ENCODE measurements at regions not wholly inside any gene's neighbourhood (a gene's known extent, or its start where the extent isn't known, plus 50 kb on each side); places are given as distances from the start of the nearest gene placed in this dataset.
"Not testable (repeated sequence)": the region's sequence is repeated elsewhere in the genome, so short reads cannot be mapped to it uniquely, and the experiment has no call there.

DNA sequence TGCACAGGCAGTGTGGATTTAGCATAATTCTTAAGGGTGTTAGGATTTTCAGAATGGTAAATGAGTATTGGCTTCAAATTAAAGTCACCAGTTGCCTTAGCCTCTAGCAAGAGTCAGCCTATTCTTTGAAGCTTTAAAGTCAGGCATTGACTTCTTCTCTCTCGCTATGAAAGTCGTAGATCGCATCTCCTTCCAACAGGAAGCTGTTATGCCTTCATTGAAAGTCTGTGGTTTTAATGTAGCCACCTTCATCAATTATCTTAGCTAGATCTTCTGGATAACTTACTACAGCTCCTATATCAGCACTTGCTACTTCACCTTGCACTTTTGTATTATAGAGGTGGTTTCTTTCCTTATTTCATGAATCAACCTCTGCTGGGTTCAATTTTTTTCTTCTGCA, 320.2 kb downstream of the PTPRC start:
- no peaks in the 10 kb centered on the region for H3K36me3 ChIP-seq (ENCODE audit: control insufficient read depth, insufficient read depth, low read length)

DNA sequence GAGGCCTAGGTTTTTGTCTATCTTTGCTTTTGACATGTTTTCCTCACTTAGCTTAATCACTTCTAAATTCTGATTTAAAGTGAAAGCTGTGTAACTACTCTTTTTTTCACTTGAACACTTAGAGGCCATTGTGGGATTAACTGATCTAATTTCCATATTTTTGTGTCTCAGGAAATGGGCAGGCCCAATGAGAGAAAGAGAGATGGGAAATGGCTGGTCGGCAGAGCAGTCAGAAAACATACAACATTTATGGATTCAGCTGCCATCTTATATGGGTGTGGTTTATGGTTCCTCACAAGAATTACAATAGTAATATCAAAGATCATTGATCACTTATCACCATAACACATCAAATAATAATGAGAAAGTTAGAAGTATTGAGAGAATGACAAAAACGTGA, 320.8 kb downstream of the PTPRC start:
- H3K4me3 ChIP-seq (ENCODE audit: insufficient read depth, low read depth, low read length): no peak overlapping the region
- H3K27me3 ChIP-seq (ENCODE audit: control insufficient read depth, insufficient read depth, low read length, poor library complexity, severe bottlenecking): no peaks in the 10 kb centered on the region
- WGBS, 2 experiments: 88 to 99% methylated on average over 1 to 2 of the region's 2 CpGs
- H3K36me3 ChIP-seq (ENCODE audit: control insufficient read depth, insufficient read depth, low read length): no peaks in the 10 kb centered on the region
- no peaks in the 10 kb centered on the region for H3K9me3 ChIP-seq (ENCODE audit: control insufficient read depth, low read length)
- no peak overlapping the region for H3K27ac ChIP-seq (ENCODE audit: insufficient read depth, low read depth, low read length, poor library complexity, severe bottlenecking)
- no peaks in the 10 kb centered on the region for H3K4me1 ChIP-seq (ENCODE audit: control insufficient read depth, insufficient read depth, low read length)

More for the DNA sequence above, 320.2 kb downstream of the PTPRC start:
- Histone ChIP-seq H3K27me3 (ENCODE audit: control insufficient read depth, insufficient read depth, low read length, poor library complexity, severe bottlenecking) (no peaks in the 10 kb centered on the region), H3K4me1 (ENCODE audit: control insufficient read depth, insufficient read depth, low read length) (no peaks in the 10 kb centered on the region), H3K4me3 (ENCODE audit: insufficient read depth, low read depth, low read length) (no peak overlapping the region), H3K9me3 (ENCODE audit: control insufficient read depth, low read length) (no peaks in the 10 kb centered on the region), H3K27ac (ENCODE audit: insufficient read depth, low read depth, low read length, poor library complexity, severe bottlenecking) (no peak overlapping the region)
- WGBS, 2 experiments: 89 to 98% methylated on average over 3 of the region's 3 CpGs

DNA sequence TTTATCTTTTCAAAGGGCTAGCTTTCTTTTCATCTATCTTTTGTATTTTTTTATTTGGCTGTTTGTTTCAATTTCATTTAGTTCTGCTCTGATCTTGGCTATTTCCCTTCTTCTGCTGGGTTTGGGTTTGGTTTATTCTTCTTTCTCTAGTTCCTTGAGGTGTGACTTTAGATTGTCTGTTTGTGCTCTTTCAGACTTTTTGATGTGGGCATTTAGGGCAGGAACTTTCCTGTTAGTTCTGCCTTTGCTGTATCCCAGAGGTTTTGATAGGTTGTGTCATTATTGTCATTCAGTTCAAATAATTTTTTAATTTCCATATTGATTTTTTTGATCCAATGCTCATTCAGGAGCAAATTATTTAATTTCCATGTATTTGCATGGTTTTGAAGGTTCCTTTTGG, 325.0 kb downstream of the PTPRC start:
- H3K27me3 ChIP-seq (ENCODE audit: control insufficient read depth, insufficient read depth, low read length, poor library complexity, severe bottlenecking); H3K27ac ChIP-seq (ENCODE audit: insufficient read depth, low read depth, low read length, poor library complexity, severe bottlenecking); H3K4me3 ChIP-seq (ENCODE audit: insufficient read depth, low read depth, low read length); H3K36me3 ChIP-seq (ENCODE audit: control insufficient read depth, insufficient read depth, low read length); H3K9me3 ChIP-seq (ENCODE audit: control insufficient read depth, low read length); H3K4me1 ChIP-seq (ENCODE audit: control insufficient read depth, insufficient read depth, low read length): not testable (repeated sequence)

DNA sequence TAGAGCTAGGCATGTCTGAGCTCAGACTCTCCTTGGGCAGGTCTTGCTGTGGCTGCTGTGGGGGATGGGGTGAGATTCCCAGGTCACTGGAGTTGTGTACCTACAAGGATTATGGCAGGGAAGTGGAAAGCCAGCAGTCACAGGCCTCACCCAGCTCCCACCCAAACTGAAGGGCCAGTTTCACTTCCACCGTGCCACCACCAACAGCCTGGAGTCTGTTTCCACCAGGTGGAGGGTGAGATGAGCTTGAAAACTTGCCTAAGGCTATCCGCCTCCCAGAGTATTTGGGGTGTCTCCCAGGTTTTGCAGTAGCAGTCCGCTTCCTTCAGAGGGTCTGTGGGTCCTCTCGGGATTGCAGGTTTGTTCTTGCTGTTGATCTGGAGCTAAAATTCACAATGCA, 327.7 kb downstream of the PTPRC start:
- Histone ChIP-seq H3K4me1 (ENCODE audit: control insufficient read depth, insufficient read depth, low read length) (no peaks in the 10 kb centered on the region), H3K36me3 (ENCODE audit: control insufficient read depth, insufficient read depth, low read length) (no peaks in the 10 kb centered on the region), H3K27me3 (ENCODE audit: control insufficient read depth, insufficient read depth, low read length, poor library complexity, severe bottlenecking) (no peaks in the 10 kb centered on the region), H3K27ac (ENCODE audit: insufficient read depth, low read depth, low read length, poor library complexity, severe bottlenecking) (no peak overlapping the region), H3K9me3 (ENCODE audit: control insufficient read depth, low read length) (no peaks in the 10 kb centered on the region), H3K4me3 (ENCODE audit: insufficient read depth, low read depth, low read length) (no peak overlapping the region)
- 93 to 94% methylated on average over 4 of the region's 4 CpGs for WGBS, 2 experiments

DNA sequence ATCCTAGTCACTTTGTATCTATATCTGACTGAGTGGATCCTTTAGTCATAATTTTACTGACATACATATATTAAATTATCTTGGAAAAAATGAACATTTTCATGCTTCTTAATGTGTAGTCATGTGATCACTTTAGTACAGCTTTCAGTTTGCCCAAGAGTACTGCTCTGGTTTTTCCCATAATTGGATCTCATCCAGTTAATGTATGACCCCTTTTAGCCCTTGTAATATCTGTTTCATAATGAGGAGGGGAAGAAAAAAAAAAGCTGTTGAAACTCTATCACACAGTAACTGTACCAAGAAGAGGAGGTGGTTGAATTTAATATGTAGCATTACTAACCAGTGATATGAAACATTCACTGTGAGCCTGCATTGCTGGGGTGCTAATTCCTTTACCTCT, 328.7 kb downstream of the PTPRC start:
- H3K36me3 ChIP-seq (ENCODE audit: control insufficient read depth, insufficient read depth, low read length): no peaks in the 10 kb centered on the region
- H3K27me3 ChIP-seq (ENCODE audit: control insufficient read depth, insufficient read depth, low read length, poor library complexity, severe bottlenecking): no peaks in the 10 kb centered on the region
- H3K4me1 ChIP-seq (ENCODE audit: control insufficient read depth, insufficient read depth, low read length): no peaks in the 10 kb centered on the region
- no peak overlapping the region for H3K27ac ChIP-seq (ENCODE audit: insufficient read depth, low read depth, low read length, poor library complexity, severe bottlenecking)
- no peak overlapping the region for H3K4me3 ChIP-seq (ENCODE audit: insufficient read depth, low read depth, low read length)
- no peaks in the 10 kb centered on the region for H3K9me3 ChIP-seq (ENCODE audit: control insufficient read depth, low read length)

DNA sequence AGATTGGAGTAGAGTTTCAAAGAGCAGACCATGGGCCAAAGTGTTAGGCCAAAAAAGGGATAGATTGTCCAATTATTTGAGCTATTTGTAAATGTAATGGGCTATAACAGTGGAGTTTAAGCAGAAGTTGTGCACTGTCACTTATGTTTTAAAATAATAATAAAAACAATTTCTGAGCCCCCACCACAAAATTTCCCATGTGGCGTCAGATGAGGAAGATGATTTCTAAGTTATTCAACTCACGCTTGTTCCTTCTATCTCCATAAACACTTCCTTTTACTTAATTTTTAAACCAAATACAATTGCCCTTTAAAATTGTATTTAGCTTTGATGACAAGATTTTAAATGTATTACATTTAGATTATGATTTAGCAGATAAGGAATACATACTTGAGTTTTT, 330.0 kb downstream of the PTPRC start:
- Histone ChIP-seq H3K27ac (ENCODE audit: insufficient read depth, low read depth, low read length, poor library complexity, severe bottlenecking) (no peak overlapping the region), H3K4me3 (ENCODE audit: insufficient read depth, low read depth, low read length) (no peak overlapping the region), H3K4me1 (ENCODE audit: control insufficient read depth, insufficient read depth, low read length) (no peaks in the 10 kb centered on the region), H3K36me3 (ENCODE audit: control insufficient read depth, insufficient read depth, low read length) (no peaks in the 10 kb centered on the region), H3K9me3 (ENCODE audit: control insufficient read depth, low read length) (no peaks in the 10 kb centered on the region), H3K27me3 (ENCODE audit: control insufficient read depth, insufficient read depth, low read length, poor library complexity, severe bottlenecking) (no peaks in the 10 kb centered on the region)
- 95 to 100% methylated on average over 2 of the region's 2 CpGs for WGBS, 2 experiments

DNA sequence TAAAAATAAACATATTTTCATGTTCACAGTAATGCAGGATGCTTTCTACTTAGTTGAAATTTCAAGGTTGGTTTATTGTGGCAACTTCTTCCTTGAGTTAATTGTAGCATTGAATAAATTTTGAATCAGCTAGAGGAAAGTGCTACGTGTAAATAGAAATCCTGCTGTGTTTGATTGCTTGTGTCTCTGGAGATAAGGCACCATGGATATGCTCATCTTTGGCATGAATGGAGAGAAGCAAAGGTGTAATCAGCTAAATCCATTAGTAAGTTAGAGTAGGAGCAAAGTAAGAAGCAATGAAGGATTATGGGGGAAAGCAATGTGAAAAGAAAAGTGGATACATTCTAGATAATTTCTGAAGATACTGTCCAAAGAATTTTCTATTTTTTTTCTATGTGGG, 331.1 kb downstream of the PTPRC start:
- Histone ChIP-seq H3K4me1 (ENCODE audit: control insufficient read depth, insufficient read depth, low read length) (no peaks in the 10 kb centered on the region), H3K36me3 (ENCODE audit: control insufficient read depth, insufficient read depth, low read length) (no peaks in the 10 kb centered on the region), H3K4me3 (ENCODE audit: insufficient read depth, low read depth, low read length) (no peak overlapping the region), H3K27ac (ENCODE audit: insufficient read depth, low read depth, low read length, poor library complexity, severe bottlenecking) (no peak overlapping the region), H3K27me3 (ENCODE audit: control insufficient read depth, insufficient read depth, low read length, poor library complexity, severe bottlenecking) (no peaks in the 10 kb centered on the region), H3K9me3 (ENCODE audit: control insufficient read depth, low read length) (no peaks in the 10 kb centered on the region)
- 74 to 85% methylated on average over 1 of the region's 1 CpG for WGBS, 2 experiments

DNA sequence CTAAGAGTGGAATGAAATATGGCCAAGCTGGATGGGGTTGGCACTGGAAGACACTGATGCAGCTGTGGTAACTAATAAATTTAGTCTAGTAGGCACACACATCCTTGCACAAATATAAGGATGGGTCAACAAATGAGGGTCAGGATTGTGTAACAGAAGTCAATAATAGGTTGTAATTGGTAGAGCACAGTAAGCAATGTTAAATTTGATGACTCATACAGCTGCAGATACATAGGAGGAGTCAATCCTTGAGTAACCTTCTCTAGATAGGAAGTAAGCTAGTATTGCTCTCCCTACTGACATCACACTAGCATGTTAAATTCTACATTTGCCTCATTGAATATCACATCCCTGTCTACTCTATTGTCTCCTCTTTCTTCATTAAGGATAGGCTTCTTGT, 332.1 kb downstream of the PTPRC start:
- no peaks in the 10 kb centered on the region for H3K36me3 ChIP-seq (ENCODE audit: control insufficient read depth, insufficient read depth, low read length)
- H3K27me3 ChIP-seq (ENCODE audit: control insufficient read depth, insufficient read depth, low read length, poor library complexity, severe bottlenecking): no peaks in the 10 kb centered on the region
- no peak overlapping the region for H3K27ac ChIP-seq (ENCODE audit: insufficient read depth, low read depth, low read length, poor library complexity, severe bottlenecking)
- no peaks in the 10 kb centered on the region for H3K9me3 ChIP-seq (ENCODE audit: control insufficient read depth, low read length)
- no peaks in the 10 kb centered on the region for H3K4me1 ChIP-seq (ENCODE audit: control insufficient read depth, insufficient read depth, low read length)
- H3K4me3 ChIP-seq (ENCODE audit: insufficient read depth, low read depth, low read length): no peak overlapping the region

DNA sequence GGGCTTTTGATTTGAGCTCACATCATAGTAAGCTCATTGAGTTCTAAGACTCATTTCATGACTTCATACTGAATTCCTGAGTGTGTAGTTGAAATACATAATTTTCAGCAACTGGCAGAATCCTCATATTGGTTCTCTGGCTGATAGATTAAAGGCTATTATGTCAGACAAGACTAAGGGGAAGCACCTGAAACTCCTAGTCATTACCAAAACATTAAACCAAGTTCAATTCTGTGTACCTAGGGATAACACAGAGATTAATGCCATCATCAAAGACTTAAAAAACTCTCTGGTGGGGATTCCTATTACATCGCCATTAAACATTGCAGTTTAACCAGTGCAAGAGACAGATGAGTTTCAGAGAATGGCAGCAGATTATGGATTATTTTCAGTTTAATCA, 339.1 kb downstream of the PTPRC start:
- no peaks in the 10 kb centered on the region for H3K9me3 ChIP-seq (ENCODE audit: control insufficient read depth, low read length)
- H3K4me1 ChIP-seq (ENCODE audit: control insufficient read depth, insufficient read depth, low read length): no peaks in the 10 kb centered on the region
- H3K4me3 ChIP-seq (ENCODE audit: insufficient read depth, low read depth, low read length): no peak overlapping the region
- 100% methylated on average over 1 of the region's 1 CpG for WGBS, 2 experiments
- no peaks in the 10 kb centered on the region for H3K27me3 ChIP-seq (ENCODE audit: control insufficient read depth, insufficient read depth, low read length, poor library complexity, severe bottlenecking)
- H3K27ac ChIP-seq (ENCODE audit: insufficient read depth, low read depth, low read length, poor library complexity, severe bottlenecking): no peak overlapping the region
- no peaks in the 10 kb centered on the region for H3K36me3 ChIP-seq (ENCODE audit: control insufficient read depth, insufficient read depth, low read length)

DNA sequence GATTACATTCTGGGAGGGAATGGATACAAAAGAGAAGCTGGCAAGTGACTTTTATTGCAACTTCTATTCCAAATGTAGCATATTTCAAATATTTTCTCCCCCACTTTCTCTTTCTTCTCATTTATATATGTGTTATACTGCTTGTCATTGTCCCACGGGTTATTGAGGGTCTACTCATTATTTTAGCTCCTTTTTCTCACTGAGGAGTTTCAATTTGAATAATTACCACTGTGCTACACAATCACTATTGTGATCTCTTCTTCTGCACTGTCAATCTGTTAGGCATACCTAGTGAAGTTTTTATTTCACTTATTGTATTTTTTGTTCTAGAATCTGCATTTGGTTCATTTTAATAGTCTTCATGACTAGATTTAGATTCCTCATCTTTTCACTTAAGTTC, 339.7 kb downstream of the PTPRC start:
- no peak overlapping the region for H3K4me3 ChIP-seq (ENCODE audit: insufficient read depth, low read depth, low read length)
- H3K27me3 ChIP-seq (ENCODE audit: control insufficient read depth, insufficient read depth, low read length, poor library complexity, severe bottlenecking): no peaks in the 10 kb centered on the region
- 100% methylated on average over 1 of the region's 1 CpG for WGBS, 2 experiments
- H3K27ac ChIP-seq (ENCODE audit: insufficient read depth, low read depth, low read length, poor library complexity, severe bottlenecking): no peak overlapping the region
- no peaks in the 10 kb centered on the region for H3K4me1 ChIP-seq (ENCODE audit: control insufficient read depth, insufficient read depth, low read length)
- H3K9me3 ChIP-seq (ENCODE audit: control insufficient read depth, low read length): no peaks in the 10 kb centered on the region
- no peaks in the 10 kb centered on the region for H3K36me3 ChIP-seq (ENCODE audit: control insufficient read depth, insufficient read depth, low read length)

DNA sequence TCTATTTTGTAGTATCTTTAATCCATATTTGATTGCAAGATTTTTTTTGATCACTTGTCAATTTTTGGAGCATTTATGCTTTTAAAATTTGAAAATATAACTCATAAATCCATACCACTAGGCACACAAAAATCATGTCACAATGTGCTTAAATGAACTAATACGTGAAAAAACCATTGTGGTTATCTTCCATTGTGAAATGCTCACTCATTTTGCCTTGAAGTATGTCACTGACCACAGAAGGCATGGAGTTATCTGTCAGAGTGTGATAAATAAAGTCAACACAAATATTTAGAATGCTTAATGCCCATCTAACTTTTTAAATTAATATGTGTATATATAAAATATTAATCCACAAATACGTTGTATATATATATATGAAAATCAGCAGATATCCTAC, 347.2 kb downstream of the PTPRC start:
- H3K4me1 ChIP-seq (ENCODE audit: control insufficient read depth, insufficient read depth, low read length): no peaks in the 10 kb centered on the region
- WGBS, 2 experiments: 92 to 96% methylated on average over 1 of the region's 2 CpGs
- H3K9me3 ChIP-seq (ENCODE audit: control insufficient read depth, low read length): no peaks in the 10 kb centered on the region
- H3K27ac ChIP-seq (ENCODE audit: insufficient read depth, low read depth, low read length, poor library complexity, severe bottlenecking): no peak overlapping the region
- no peaks in the 10 kb centered on the region for H3K27me3 ChIP-seq (ENCODE audit: control insufficient read depth, insufficient read depth, low read length, poor library complexity, severe bottlenecking)
- no peaks in the 10 kb centered on the region for H3K36me3 ChIP-seq (ENCODE audit: control insufficient read depth, insufficient read depth, low read length)
- H3K4me3 ChIP-seq (ENCODE audit: insufficient read depth, low read depth, low read length): no peak overlapping the region

Measured in ectodermal cell (in vitro differentiated cells).